C4-2B (cell line): ENCODE measurements at regions not wholly inside any gene's neighbourhood (a gene's known extent, or its start where the extent isn't known, plus 50 kb on each side); places are given as distances from the start of the nearest gene placed in this dataset.

Experiments used
- ZFX ChIP-seq: fragments of 450-650 bp; IDR thresholded peaks from 2 replicates; pipeline ENCODE4 v1.6.1; 2017
- TF ChIP-seq, protein P1 (sequence below): fragments of 450-650 bp; conservative IDR thresholded peaks from 2 replicates; pipeline ENCODE4 v1.5.1; 2017; ENCODE audit warnings: mild to moderate bottlenecking

DNA sequence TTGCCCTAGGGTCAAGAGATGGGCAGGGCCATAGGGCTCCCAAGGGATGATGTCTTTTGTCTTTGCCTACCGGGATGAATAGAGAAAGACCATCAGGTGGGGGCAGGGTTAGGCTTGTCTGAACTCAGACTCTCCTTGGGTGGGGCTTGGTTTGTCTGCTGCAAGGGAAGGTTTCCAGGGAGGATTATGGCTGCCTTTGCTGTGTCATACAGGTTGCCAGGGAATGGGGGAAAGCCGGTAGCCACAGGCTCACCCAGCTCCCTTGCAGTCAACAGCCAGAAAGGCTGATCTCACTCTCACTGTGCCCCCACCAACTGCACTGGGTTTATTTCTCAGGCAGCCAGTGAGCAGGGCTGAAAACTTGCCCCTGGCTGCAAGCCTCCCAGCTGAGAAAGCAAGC, 253.2 kb downstream of the POLR1F start:
- TF ChIP-seq, protein P1, sequence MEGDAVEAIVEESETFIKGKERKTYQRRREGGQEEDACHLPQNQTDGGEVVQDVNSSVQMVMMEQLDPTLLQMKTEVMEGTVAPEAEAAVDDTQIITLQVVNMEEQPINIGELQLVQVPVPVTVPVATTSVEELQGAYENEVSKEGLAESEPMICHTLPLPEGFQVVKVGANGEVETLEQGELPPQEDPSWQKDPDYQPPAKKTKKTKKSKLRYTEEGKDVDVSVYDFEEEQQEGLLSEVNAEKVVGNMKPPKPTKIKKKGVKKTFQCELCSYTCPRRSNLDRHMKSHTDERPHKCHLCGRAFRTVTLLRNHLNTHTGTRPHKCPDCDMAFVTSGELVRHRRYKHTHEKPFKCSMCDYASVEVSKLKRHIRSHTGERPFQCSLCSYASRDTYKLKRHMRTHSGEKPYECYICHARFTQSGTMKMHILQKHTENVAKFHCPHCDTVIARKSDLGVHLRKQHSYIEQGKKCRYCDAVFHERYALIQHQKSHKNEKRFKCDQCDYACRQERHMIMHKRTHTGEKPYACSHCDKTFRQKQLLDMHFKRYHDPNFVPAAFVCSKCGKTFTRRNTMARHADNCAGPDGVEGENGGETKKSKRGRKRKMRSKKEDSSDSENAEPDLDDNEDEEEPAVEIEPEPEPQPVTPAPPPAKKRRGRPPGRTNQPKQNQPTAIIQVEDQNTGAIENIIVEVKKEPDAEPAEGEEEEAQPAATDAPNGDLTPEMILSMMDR: no peak
- TF ChIP-seq ZFX: no peak
